ENCODE measurements at regions not wholly inside any gene's neighbourhood (a gene's known extent, or its start where the extent isn't known, plus 50 kb on each side); places are given as distances from the start of the nearest gene placed in this dataset.

DNA sequence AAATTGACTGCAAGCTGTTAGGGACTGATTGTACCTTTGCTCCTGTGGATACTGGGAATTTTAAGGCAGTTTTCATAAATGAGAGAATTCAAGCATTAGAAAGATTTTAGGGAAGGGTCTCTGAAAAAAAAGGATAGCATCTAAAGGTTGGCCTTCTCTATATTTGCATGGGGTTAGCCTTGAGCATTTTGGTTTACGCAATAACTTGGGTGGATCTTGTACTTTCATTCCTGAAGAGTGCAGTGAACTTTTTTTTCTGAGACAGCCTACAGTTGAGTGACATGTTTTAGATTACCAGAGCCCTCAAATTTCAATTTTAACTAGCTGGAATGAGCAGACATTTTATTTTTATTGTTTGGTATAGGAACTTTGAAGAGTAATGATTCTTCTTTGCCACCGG, 91.6 kb upstream of the NR3C1 start:
- no peaks in the 10 kb centered on the region for H3K36me3 Mint-ChIP-seq (ENCODE audit: low read depth)
- no peak for ATAC-seq (replicated peaks)
- H3K27ac Mint-ChIP-seq: no peak overlapping the region
- H3K27me3 Mint-ChIP-seq: no peaks in the 10 kb centered on the region
- no peak overlapping the region for H3K4me3 Mint-ChIP-seq
- H3K4me1 Mint-ChIP-seq: no peaks in the 10 kb centered on the region
- peaks cover 5% of the 10 kb centered on the region for H3K9me3 Mint-ChIP-seq

GRCh38 chr5:143494595-143494994, 91.1 kb upstream of the NR3C1 start:
- no peak overlapping the region for H3K27ac Mint-ChIP-seq
- H3K4me1 Mint-ChIP-seq: no peaks in the 10 kb centered on the region
- H3K27me3 Mint-ChIP-seq: no peaks in the 10 kb centered on the region
- no peaks in the 10 kb centered on the region for H3K36me3 Mint-ChIP-seq (ENCODE audit: low read depth)
- no peak for ATAC-seq (replicated peaks)
- no peak overlapping the region for H3K4me3 Mint-ChIP-seq
- peaks cover 5% of the 10 kb centered on the region for H3K9me3 Mint-ChIP-seq

DNA sequence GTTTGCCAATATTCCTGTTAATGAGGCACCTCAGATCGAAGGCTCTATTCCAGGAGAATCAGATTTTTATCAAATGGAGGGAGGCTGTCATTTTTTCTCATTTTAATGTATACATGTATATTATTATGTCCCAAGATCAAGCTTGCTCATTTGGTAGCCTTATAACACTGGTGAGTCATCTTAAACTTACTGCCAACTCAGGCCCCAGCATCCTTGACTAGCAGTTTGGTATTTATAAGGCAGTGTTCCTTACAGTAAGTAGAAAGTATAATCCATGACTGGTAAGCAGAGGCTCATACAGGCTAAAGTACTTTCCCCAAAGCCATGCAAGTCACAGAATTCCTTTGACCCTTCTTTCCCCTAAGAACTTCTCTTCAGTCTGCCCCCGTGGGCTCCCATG, 90.7 kb upstream of the NR3C1 start:
- Mint-ChIP-seq H3K9me3 (peaks cover 5% of the 10 kb centered on the region), H3K4me1 (no peaks in the 10 kb centered on the region), H3K36me3 (ENCODE audit: low read depth) (no peaks in the 10 kb centered on the region), H3K27me3 (no peaks in the 10 kb centered on the region), H3K27ac (no peak overlapping the region), H3K4me3 (no peak overlapping the region)
- no peak for ATAC-seq (replicated peaks)

DNA sequence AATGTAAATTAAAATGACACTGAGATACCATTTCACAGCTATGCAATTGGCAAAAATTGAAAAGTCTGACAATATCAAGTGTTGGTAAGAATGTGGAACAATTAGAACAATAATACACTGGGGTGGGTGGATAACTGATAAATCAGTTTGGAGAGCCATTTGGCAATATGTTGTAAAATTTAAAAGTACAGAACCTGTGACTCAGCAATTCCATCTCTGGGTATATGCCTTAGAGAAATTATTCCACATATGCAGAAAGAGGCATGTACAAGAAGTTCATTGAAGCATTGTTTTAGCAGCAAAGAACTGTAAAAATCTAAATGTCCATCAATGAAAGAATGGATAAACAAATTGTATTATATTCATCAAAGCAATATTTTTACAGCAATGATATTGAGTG, 89.3 kb upstream of the NR3C1 start:
- Mint-ChIP-seq H3K27me3 (no peaks in the 10 kb centered on the region), H3K27ac (no peak overlapping the region), H3K4me1 (no peaks in the 10 kb centered on the region), H3K9me3 (peaks cover 5% of the 10 kb centered on the region), H3K4me3 (no peak overlapping the region), H3K36me3 (ENCODE audit: low read depth) (no peaks in the 10 kb centered on the region)
- ATAC-seq (replicated peaks): no peak

GRCh38 chr5:143491646-143492045, 88.2 kb upstream of the NR3C1 start:
- no peaks in the 10 kb centered on the region for H3K36me3 Mint-ChIP-seq (ENCODE audit: low read depth)
- H3K27me3 Mint-ChIP-seq: no peaks in the 10 kb centered on the region
- ATAC-seq (replicated peaks): no peak
- no peaks in the 10 kb centered on the region for H3K4me1 Mint-ChIP-seq
- no peak overlapping the region for H3K4me3 Mint-ChIP-seq
- peaks cover 5% of the 10 kb centered on the region for H3K9me3 Mint-ChIP-seq
- H3K27ac Mint-ChIP-seq: no peak overlapping the region

DNA sequence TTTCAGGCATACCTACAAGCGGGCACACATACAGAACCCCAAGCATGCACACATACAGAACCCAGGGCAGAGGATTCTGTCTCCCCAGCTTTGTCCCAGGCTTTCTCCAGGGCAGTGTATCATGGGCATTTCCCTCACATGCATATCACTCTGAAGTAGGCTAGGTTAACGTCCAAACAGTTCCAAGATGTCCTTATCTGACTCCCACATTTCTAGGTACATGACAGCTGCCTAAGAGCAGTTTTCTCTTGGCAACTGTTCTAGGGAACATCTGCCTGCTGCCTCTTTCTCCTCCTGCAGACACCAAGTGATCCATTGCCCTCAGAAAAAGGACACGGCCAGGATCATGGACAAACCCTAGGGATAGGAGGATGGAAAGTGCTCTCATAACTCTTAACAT, 84.9 kb upstream of the NR3C1 start:
- Mint-ChIP-seq H3K9me3 (peaks cover 5% of the 10 kb centered on the region), H3K4me1 (no peaks in the 10 kb centered on the region), H3K4me3 (no peak overlapping the region), H3K27ac (no peak overlapping the region), H3K36me3 (ENCODE audit: low read depth) (no peaks in the 10 kb centered on the region), H3K27me3 (peaks cover 6% of the 10 kb centered on the region)
- ATAC-seq (replicated peaks): no peak

DNA sequence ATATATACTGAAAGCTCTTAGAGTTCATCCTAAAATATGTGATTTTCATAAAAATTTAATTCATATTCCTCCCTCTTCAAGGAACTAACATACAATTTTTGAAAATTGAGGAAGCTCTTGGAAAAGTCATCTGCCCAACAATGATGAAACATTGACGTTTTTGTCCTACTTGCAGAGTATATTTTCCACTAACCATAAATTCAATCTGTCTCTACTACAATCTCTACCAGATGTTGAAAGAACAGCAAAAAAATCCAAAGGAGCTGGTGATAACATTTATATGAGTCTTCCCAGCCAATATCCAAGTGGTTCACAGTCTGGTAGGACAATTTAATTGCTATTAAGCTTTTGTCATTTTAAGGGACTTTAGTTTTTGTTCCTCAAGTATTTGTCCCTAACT, 81.1 kb upstream of the NR3C1 start:
- no peaks in the 10 kb centered on the region for H3K9me3 Mint-ChIP-seq
- peaks cover 8% of the 10 kb centered on the region for H3K27me3 Mint-ChIP-seq
- no peaks in the 10 kb centered on the region for H3K36me3 Mint-ChIP-seq (ENCODE audit: low read depth)

DNA sequence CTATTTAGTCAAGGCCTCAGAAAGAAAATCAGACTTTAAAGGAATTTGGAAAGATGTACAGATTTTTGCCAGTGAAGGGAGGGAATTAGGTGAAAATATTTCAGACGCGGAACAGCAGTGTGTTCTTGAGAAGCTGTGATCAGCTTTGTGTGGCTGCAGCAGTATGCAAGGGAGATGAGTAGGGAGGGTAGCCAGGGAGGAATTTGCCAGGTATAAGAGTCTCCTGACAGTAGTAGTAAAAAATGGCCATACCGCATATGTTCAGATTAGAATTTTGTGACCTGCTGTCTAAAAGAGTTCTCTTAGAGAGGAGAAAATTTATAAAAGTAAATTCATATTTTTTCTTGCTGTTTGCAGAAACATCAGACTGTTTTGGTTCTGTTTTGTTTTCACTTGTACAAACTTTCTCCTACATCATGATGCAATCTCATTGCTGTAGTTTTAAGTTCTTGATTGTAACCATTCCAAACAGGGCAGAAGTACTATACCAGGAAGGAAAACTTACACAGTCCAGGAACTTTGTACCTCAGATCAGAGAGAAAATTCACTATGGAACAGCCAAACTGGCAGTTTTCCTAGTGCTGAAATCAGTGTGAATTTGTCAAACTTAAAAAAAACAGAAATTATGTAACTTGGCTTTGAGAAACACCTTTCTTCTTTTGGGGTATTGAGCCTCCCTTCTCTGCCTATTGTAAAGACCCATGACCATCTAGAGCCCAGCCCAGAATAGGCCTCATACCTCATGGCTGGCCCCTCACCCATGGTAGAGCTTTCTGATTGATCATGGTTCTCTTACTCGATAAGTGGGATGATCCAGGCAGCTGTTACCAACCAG, 78.4 kb upstream of the NR3C1 start:
- Mint-ChIP-seq H3K27me3 (peaks cover 8% of the 10 kb centered on the region), H3K27ac (no peak overlapping the region), H3K36me3 (ENCODE audit: low read depth) (no peaks in the 10 kb centered on the region), H3K4me3 (no peak overlapping the region), H3K4me1 (no peaks in the 10 kb centered on the region), H3K9me3 (no peaks in the 10 kb centered on the region)
- ATAC-seq (replicated peaks): no peak

More for the DNA sequence above, 81.1 kb upstream of the NR3C1 start:
- no peak overlapping the region for H3K4me3 Mint-ChIP-seq
- H3K4me1 Mint-ChIP-seq: no peaks in the 10 kb centered on the region
- no peak overlapping the region for H3K27ac Mint-ChIP-seq
- no peak for ATAC-seq (replicated peaks)

DNA sequence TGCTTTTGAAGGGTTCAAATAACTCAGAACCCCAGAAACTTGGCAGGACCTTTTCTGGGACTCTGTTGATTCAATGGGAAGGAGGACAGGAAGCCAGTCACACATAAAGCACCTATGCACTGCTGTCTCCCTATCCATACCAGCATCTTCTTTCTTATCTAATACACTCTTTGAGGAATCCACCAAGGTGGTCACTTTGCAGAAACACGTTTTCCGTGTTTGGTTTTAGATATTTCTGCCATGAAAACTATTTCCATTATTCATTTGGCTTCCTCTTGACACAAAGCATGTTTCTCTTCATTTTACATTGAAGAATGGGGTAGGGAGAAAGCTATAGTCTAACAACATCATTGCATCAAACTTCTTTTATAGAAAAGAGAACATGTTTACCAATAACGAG, 76.5 kb upstream of the NR3C1 start:
- no peak for ATAC-seq (replicated peaks)
- no peak overlapping the region for H3K27ac Mint-ChIP-seq
- no peaks in the 10 kb centered on the region for H3K4me1 Mint-ChIP-seq
- peaks cover 3% of the 10 kb centered on the region for H3K27me3 Mint-ChIP-seq
- no peaks in the 10 kb centered on the region for H3K9me3 Mint-ChIP-seq
- no peak overlapping the region for H3K4me3 Mint-ChIP-seq
- H3K36me3 Mint-ChIP-seq (ENCODE audit: low read depth): no peaks in the 10 kb centered on the region

GRCh38 chr5:143479394-143479793, 75.9 kb upstream of the NR3C1 start:
- H3K36me3 Mint-ChIP-seq (ENCODE audit: low read depth): no peaks in the 10 kb centered on the region
- no peak overlapping the region for H3K27ac Mint-ChIP-seq
- H3K4me1 Mint-ChIP-seq: no peaks in the 10 kb centered on the region
- H3K27me3 Mint-ChIP-seq: peaks cover 3% of the 10 kb centered on the region
- H3K4me3 Mint-ChIP-seq: no peak overlapping the region
- ATAC-seq (replicated peaks): no peak
- no peaks in the 10 kb centered on the region for H3K9me3 Mint-ChIP-seq

DNA sequence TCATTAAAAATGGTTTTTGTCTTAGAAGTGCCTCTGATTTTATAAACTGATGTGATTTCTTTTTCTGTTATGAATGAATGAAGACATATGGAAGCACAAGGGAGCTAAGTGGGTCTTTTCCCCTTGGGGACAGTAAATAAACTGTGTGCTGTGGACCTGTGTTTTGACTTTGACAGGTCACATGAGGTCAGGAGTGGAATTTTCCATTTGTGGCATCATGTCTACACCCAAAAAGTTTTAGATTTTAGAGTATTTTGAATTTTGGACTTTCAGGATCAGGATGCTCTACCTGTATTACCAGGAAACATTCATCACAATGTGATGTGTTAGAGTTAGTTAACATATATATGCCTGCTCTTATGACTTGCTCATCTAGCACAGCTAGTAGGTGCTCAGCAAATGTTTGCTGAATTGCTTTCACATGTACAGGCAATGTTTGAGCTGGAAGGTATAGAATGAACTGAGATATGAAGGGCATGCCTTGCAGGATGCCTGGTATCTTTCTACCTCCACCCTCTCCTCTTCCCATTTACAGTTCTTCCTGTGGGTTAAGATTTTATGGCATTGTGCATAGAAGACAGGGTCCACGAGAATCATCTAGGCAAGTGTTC, 73.2 kb upstream of the NR3C1 start:
- H3K27me3 Mint-ChIP-seq: no peaks in the 10 kb centered on the region
- no peaks in the 10 kb centered on the region for H3K4me1 Mint-ChIP-seq
- H3K36me3 Mint-ChIP-seq (ENCODE audit: low read depth): no peaks in the 10 kb centered on the region
- H3K9me3 Mint-ChIP-seq: no peaks in the 10 kb centered on the region
- no peak overlapping the region for H3K4me3 Mint-ChIP-seq
- H3K27ac Mint-ChIP-seq: no peak overlapping the region
- no peak for ATAC-seq (replicated peaks)

- Mint-ChIP-seq H3K4me3 (no peak overlapping the region), H3K27ac (no peak overlapping the region), H3K36me3 (ENCODE audit: low read depth) (no peaks in the 10 kb centered on the region), H3K27me3 (no peaks in the 10 kb centered on the region), H3K4me1 (no peaks in the 10 kb centered on the region), H3K9me3 (no peaks in the 10 kb centered on the region)
- no peak for ATAC-seq (replicated peaks)
Measured at GRCh38 chr5:143474616-143475015, 71.1 kb upstream of the NR3C1 start.

DNA sequence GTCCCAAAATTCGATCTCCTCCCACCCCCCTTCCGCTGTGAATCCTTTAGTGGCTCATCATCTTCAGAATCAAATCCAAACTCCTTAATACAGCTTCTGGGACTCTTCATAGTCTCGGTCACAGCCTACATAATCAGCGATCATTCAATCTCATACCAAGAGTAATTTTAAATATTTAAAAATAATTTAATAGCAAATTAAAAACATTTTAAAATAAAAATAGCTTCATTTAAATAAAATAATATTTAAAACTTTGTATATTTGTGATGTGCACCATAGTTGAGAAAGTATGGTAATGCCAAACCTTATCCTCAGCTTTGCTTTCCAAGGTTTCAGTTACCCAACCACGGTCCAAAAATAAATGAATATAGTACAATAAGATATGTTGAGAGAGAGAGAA, 70.0 kb upstream of the NR3C1 start:
- no peak for ATAC-seq (replicated peaks)
- Mint-ChIP-seq H3K27ac (no peak overlapping the region), H3K36me3 (ENCODE audit: low read depth) (no peaks in the 10 kb centered on the region), H3K4me1 (no peaks in the 10 kb centered on the region), H3K27me3 (no peaks in the 10 kb centered on the region), H3K9me3 (no peaks in the 10 kb centered on the region), H3K4me3 (no peak overlapping the region)

- H3K4me3 Mint-ChIP-seq: no peak overlapping the region
- no peaks in the 10 kb centered on the region for H3K36me3 Mint-ChIP-seq (ENCODE audit: low read depth)
Measured at GRCh38 chr5:143472576-143472975, 69.1 kb upstream of the NR3C1 start.

DNA sequence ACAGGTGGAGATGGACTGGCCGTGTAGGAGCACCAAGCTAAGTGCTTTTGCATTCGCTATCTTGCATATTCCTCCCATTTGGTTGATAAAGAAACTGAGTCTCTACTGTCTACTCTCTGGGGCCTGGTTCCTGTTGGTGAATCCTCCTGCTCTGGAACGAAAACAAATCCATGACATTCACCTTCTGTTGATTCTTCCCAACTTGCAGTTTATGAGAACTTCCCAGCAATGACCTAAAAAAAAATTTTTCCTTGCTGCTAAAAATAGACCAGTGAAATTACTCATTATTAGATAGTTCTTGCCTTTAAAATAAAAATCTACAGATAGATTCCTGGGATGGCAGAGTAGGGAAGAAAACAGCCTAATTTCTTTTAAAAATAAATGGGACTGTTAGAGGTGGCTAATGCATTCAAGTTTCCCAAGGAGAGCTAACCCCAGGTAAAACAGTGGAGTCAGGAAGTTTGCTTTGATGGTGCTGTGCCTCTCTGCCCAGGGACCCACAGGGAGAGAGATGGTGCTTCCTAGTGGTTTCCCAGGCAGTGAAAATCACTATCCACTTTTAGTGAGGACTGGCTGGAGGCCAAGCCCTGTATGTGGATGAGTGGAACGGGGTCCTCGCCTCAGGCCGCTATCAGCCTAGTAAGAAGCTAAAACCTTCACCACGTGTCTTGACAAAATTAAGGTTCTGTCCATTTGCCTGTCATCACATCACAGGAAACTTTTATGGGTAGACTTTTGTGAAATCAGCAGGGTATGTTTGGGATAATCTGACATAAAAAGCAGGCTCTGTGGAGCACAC, 68.4 kb upstream of the NR3C1 start:
- H3K9me3 Mint-ChIP-seq: no peaks in the 10 kb centered on the region
- no peaks in the 10 kb centered on the region for H3K27me3 Mint-ChIP-seq
- no peaks in the 10 kb centered on the region for H3K4me1 Mint-ChIP-seq
- no peak overlapping the region for H3K4me3 Mint-ChIP-seq
- H3K36me3 Mint-ChIP-seq (ENCODE audit: low read depth): no peaks in the 10 kb centered on the region
- no peak for ATAC-seq (replicated peaks)
- no peak overlapping the region for H3K27ac Mint-ChIP-seq

More at GRCh38 chr5:143472576-143472975, 69.1 kb upstream of the NR3C1 start:
- Mint-ChIP-seq H3K9me3 (no peaks in the 10 kb centered on the region), H3K4me1 (no peaks in the 10 kb centered on the region), H3K27me3 (no peaks in the 10 kb centered on the region), H3K27ac (no peak overlapping the region)
- ATAC-seq (replicated peaks): no peak

Measured in activated T-helper 17 cell treated with anti-CD3 and anti-CD28 coated beads, Interleukin-2, amount 50 U/mL, for 72 hours (primary cell).